ENCODE measurements at regions not wholly inside any gene's neighbourhood (a gene's known extent, or its start where the extent isn't known, plus 50 kb on each side); places are given as distances from the start of the nearest gene placed in this dataset.

GRCh38 chr9:13361076-13361475 is 81.6 kb upstream of the MPDZ start:
- Histone ChIP-seq H3K36me3 (replicated peaks; ENCODE audit: low read depth, low read length) (no peaks in the 10 kb centered on the region), H4K20me1 (ENCODE audit: insufficient read depth, low read length) (no peaks in the 10 kb centered on the region), H3K27me3 (ENCODE audit: low read depth, low read length) (no peaks in the 10 kb centered on the region)

GRCh38 chr9:13360188-13360587 is 80.7 kb upstream of the MPDZ start:
- TF ChIP-seq CTCF (IDR thresholded peaks at IDR 0.05; ENCODE audit: low read depth, low read length): no peak
- no peak for TF ChIP-seq EZH2phosphoT487 (IDR thresholded peaks at IDR 0.05; ENCODE audit: low read depth)
- no peak overlapping the region for H3K27ac ChIP-seq (ENCODE audit: low read length)
- no peaks in the 10 kb centered on the region for H3K9me3 ChIP-seq (ENCODE audit: insufficient read depth, low read length)
- no peaks in the 10 kb centered on the region for H3K36me3 ChIP-seq (replicated peaks; ENCODE audit: low read depth, low read length)
- H3K4me2 ChIP-seq (ENCODE audit: low read length): no peak overlapping the region
- no peak overlapping the region for H3K4me3 ChIP-seq (ENCODE audit: low read length)
- H3K27me3 ChIP-seq (ENCODE audit: low read depth, low read length): no peaks in the 10 kb centered on the region
- H3K4me1 ChIP-seq (ENCODE audit: low read length): no peaks in the 10 kb centered on the region
- H4K20me1 ChIP-seq (ENCODE audit: insufficient read depth, low read length): no peaks in the 10 kb centered on the region
- no peak overlapping the region for H2AFZ ChIP-seq (ENCODE audit: low read depth, low read length)
- H3K9ac ChIP-seq (ENCODE audit: low read length): no peak overlapping the region
- H3K79me2 ChIP-seq (ENCODE audit: low read length): no peaks in the 10 kb centered on the region

More at GRCh38 chr9:13361076-13361475, 81.6 kb upstream of the MPDZ start:
- H3K9me3 ChIP-seq (ENCODE audit: insufficient read depth, low read length): no peaks in the 10 kb centered on the region
- no peaks in the 10 kb centered on the region for H3K4me1 ChIP-seq (ENCODE audit: low read length)
- H3K79me2 ChIP-seq (ENCODE audit: low read length): no peaks in the 10 kb centered on the region
- no peak overlapping the region for H3K4me2 ChIP-seq (ENCODE audit: low read length)
- H2AFZ ChIP-seq (ENCODE audit: low read depth, low read length): no peak overlapping the region
- H3K4me3 ChIP-seq (ENCODE audit: low read length): no peak overlapping the region
- H3K9ac ChIP-seq (ENCODE audit: low read length): no peak overlapping the region
- no peak overlapping the region for H3K27ac ChIP-seq (ENCODE audit: low read length)
- TF ChIP-seq EZH2phosphoT487 (IDR thresholded peaks at IDR 0.05; ENCODE audit: low read depth) (no peak), CTCF (IDR thresholded peaks at IDR 0.05; ENCODE audit: low read depth, low read length) (no peak)

GRCh38 chr9:13358128-13358527 is 78.6 kb upstream of the MPDZ start:
- TF ChIP-seq CTCF (IDR thresholded peaks at IDR 0.05; ENCODE audit: low read depth, low read length) (no peak), EZH2phosphoT487 (IDR thresholded peaks at IDR 0.05; ENCODE audit: low read depth) (no peak)
- H3K4me2 ChIP-seq (ENCODE audit: low read length): no peak overlapping the region
- no peaks in the 10 kb centered on the region for H3K4me1 ChIP-seq (ENCODE audit: low read length)
- no peaks in the 10 kb centered on the region for H3K9me3 ChIP-seq (ENCODE audit: insufficient read depth, low read length)
- H3K9ac ChIP-seq (ENCODE audit: low read length): no peak overlapping the region
- no peaks in the 10 kb centered on the region for H3K36me3 ChIP-seq (replicated peaks; ENCODE audit: low read depth, low read length)
- H3K27me3 ChIP-seq (ENCODE audit: low read depth, low read length): peaks cover 3% of the 10 kb centered on the region; the same call in 1 of the 2 replicates
- H3K4me3 ChIP-seq (ENCODE audit: low read length): no peak overlapping the region
- H2AFZ ChIP-seq (ENCODE audit: low read depth, low read length): no peak overlapping the region
- H4K20me1 ChIP-seq (ENCODE audit: insufficient read depth, low read length): no peaks in the 10 kb centered on the region
- no peaks in the 10 kb centered on the region for H3K79me2 ChIP-seq (ENCODE audit: low read length)
- no peak overlapping the region for H3K27ac ChIP-seq (ENCODE audit: low read length)

GRCh38 chr9:13354733-13355132 is 75.2 kb upstream of the MPDZ start:
- Histone ChIP-seq H3K27me3 (ENCODE audit: low read depth, low read length) (peaks cover 3% of the 10 kb centered on the region; the same call in 1 of the 2 replicates), H3K27ac (ENCODE audit: low read length) (no peak overlapping the region), H3K4me3 (ENCODE audit: low read length) (no peak overlapping the region), H3K9ac (ENCODE audit: low read length) (no peak overlapping the region), H4K20me1 (ENCODE audit: insufficient read depth, low read length) (no peaks in the 10 kb centered on the region), H3K4me2 (ENCODE audit: low read length) (no peak overlapping the region), H3K4me1 (ENCODE audit: low read length) (peaks cover 10% of the 10 kb centered on the region; the same call in 1 of the 2 replicates), H3K9me3 (ENCODE audit: insufficient read depth, low read length) (no peaks in the 10 kb centered on the region), H2AFZ (ENCODE audit: low read depth, low read length) (no peak overlapping the region), H3K36me3 (replicated peaks; ENCODE audit: low read depth, low read length) (no peaks in the 10 kb centered on the region), H3K79me2 (ENCODE audit: low read length) (no peaks in the 10 kb centered on the region)
- TF ChIP-seq EZH2phosphoT487 (IDR thresholded peaks at IDR 0.05; ENCODE audit: low read depth) (no peak), CTCF (IDR thresholded peaks at IDR 0.05; ENCODE audit: low read depth, low read length) (no peak)

All from OCI-LY3 (cell line).